GM20000 (cell line): ENCODE measurements at regions not wholly inside any gene's neighbourhood (a gene's known extent, or its start where the extent isn't known, plus 50 kb on each side); places are given as distances from the start of the nearest gene placed in this dataset.

Experiments used
- DNase-seq: peaks from one replicate; pipeline ENCODE4 v3.0.0; 2012; ENCODE audit warnings: low spot score
- TF ChIP-seq, protein P1 (sequence below): IDR thresholded peaks from 2 replicates; pipeline ENCODE4 v1.5.1; 2012; ENCODE audit warnings: mild to moderate bottlenecking, control low read depth; ENCODE audit errors: extremely low read depth, missing control alignments

DNA sequence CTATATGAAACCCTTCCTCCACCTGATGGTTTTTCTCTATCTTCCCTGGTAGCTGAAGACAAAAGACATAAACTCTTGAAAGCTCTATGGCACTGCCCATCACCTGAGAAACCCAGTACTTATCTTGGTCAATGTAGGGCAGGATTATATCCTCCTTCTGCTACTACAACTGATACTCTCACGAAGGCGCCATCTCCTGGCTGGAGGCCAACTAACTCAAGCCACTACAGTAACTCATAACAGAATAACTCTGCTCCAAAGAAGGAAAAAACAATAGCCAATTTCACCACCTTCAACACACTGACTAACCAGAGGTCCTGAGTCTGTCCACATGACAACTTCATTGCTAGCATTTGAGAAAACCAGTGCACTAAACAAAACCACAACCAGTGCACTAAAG lies 409.2 kb downstream of the CETN3 start:
- DNase-seq = no peak
- TF ChIP-seq, protein P1, sequence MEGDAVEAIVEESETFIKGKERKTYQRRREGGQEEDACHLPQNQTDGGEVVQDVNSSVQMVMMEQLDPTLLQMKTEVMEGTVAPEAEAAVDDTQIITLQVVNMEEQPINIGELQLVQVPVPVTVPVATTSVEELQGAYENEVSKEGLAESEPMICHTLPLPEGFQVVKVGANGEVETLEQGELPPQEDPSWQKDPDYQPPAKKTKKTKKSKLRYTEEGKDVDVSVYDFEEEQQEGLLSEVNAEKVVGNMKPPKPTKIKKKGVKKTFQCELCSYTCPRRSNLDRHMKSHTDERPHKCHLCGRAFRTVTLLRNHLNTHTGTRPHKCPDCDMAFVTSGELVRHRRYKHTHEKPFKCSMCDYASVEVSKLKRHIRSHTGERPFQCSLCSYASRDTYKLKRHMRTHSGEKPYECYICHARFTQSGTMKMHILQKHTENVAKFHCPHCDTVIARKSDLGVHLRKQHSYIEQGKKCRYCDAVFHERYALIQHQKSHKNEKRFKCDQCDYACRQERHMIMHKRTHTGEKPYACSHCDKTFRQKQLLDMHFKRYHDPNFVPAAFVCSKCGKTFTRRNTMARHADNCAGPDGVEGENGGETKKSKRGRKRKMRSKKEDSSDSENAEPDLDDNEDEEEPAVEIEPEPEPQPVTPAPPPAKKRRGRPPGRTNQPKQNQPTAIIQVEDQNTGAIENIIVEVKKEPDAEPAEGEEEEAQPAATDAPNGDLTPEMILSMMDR = no peak

DNA sequence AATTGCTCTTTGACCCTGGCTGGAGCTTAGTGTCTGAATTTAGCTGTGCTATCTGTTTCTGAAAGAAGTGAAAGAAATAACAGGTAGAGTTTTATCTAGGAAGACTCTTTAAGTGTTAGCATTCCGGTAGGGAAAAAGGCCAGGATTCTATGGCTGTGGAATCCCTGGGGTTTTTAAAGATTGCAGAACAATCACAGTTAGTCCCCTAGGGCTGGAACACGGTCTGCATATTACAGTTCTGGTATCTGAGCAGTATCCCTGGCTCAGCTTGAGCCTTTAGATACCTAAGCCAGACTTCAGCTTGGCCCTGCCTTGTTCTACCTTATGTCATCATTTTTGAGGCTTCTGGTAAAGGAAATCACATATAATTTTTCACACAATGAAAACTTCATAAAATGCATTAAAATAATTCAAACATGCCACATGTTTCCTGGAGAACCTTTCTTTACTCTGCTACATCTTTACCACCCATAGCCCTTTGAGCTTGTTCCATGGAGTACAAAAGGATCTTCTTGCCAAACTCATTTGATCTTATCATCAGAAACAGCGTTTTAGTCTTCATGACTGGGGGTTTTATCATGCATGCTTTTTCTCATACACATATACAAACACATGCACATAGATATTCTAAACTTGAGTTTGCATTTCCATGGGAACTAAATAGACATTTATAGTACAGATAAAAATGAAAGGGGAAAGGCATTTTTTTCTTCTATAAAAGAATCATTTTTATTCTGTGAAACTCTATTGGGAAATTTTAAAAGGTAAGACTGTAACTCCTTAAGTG lies 410.8 kb downstream of the CETN3 start:
- no peak for DNase-seq
- TF ChIP-seq, protein P1 = no peak

DNA sequence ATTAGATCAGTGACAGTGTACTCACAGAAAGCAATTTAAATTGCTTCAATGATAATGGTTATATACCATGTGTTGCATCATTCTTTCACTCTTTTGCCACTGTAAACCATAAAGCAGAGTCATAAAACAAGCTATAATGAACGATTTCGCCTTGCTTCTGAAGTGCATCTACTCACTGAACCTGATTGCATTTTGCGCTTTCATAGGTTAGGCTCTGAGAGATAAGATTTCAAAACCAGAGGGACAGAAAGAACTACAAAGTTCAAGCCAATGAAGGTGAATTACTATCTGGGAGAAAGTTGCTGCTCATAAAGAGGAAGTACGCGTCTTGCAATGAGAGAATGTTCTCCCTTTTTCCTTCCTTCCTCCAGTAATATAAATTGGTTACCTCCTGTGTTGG lies 412.7 kb downstream of the CETN3 start:
- TF ChIP-seq, protein P1 = no peak
- DNase-seq = no peak

DNA sequence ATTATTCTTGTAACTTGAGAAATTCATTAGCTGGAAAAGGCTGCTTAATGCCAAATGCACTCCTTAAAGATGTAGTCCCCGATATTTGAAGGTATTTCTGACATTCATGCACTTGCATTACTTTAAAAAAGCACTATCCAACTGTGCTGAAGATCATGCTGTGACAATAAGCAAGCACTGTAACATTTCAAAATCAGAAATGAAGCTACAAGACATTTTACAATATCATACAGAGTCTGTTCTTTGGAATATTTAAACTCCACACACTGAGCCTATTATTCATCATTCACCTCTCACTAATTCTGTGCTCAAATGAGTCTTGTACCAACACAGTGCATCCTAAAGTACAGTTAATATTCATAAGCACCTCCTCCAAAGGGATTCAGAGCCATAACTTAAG lies 413.2 kb downstream of the CETN3 start:
- DNase-seq = no peak
- TF ChIP-seq, protein P1 = no peak

DNA sequence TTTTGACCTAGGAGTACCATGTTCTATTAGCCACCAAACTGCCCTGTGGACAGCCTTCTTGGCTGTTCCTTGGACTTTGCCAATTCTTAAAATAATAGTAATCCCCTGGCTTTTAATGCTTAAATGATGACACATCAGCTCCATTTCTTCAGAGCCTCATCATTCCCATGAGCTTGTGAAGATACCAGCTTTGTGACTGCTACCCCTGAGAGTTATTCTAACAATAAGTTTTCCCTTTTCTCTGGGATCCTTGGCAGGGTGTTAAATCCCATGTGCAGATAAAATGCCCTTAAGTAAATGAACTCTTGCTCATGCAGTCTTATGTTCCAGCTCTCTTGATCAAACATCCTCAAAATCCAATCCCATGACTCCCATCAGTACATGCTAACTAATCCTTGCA lies 415.3 kb downstream of the CETN3 start:
- TF ChIP-seq, protein P1 = no peak
- no peak for DNase-seq

DNA sequence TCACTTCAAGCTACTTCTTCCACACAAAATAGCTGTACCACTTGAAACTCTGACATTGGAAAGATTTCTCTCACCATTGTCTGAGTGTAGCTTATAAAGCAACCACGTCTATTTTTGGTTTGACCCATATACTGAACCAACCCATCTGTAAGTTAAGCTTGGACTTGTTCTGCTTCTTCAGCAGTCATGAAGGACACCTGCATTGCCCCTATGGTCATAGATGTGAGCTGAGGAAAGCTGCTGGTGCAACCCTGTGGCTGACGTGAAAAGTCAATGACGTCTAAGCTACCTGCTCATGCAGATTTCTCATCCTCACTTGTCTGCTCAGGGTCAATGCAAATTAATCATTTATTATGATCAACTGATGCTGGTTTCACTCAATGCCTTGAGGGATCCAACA lies 417.4 kb downstream of the CETN3 start:
- DNase-seq = no peak
- TF ChIP-seq, protein P1 = no peak

DNA sequence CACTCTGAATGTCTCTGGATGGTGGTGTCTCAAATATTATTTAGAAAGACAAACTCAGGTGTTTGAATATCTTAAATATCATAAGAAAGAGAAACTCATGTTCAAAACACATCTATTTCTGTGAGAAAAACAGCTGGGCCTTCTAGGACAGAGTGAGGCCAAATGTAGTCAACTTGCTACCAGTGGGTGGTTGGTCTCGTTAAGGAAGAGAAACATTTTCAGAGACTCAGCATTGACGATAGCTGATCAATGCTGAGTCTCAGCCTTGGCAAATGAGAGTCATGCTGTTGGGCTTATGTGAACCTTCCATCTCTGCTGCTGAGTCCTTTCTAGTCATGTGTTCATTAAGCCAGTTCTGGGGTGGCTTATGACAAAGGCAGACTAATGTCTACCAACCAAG lies 418.0 kb downstream of the CETN3 start:
- TF ChIP-seq, protein P1 = no peak
- peak; percentile 10 for DNase-seq
